WTC11 (cell line): ENCODE measurements at regions not wholly inside any gene's neighbourhood (a gene's known extent, or its start where the extent isn't known, plus 50 kb on each side); places are given as distances from the start of the nearest gene placed in this dataset.
"Not testable (repeated sequence)": the region's sequence is repeated elsewhere in the genome, so short reads cannot be mapped to it uniquely, and the experiment has no call there.

ENCODE experiments used
- ATAC-seq: fragments of 200-7000 bp; cut with Tn5 transposase; 2 replicates; pipeline ENCODE4 v1.10.0; 2021; ENCODE audit warnings: mild to moderate bottlenecking, moderate library complexity
- CTCF ChIA-PET: fragments of 300-600 bp; sonication (Branson Sonifier 250); formaldehyde crosslinking; loops from one replicate; lab custom pipeline; 2021; ENCODE audit warnings: antibody characterized with exemption; lab: Charles Lee
- POLR2A ChIA-PET: fragments of 350-600 bp; sonication (Branson Sonifier 250); formaldehyde crosslinking; loops from one replicate; lab custom pipeline; 2021; ENCODE audit warnings: antibody characterized with exemption; lab: Charles Lee
- DNase-seq: peaks from one replicate; pipeline ENCODE4 v3.0.0; 2021; ENCODE audit warnings: low spot score
- H3K27ac Mint-ChIP-seq: 2 replicates; pipeline ENCODE4 v1.8.0; 2021; ENCODE audit warnings: mixed read lengths
- H3K27me3 Mint-ChIP-seq: 2 replicates; pipeline ENCODE4 v1.8.0; 2021; ENCODE audit warnings: low read depth, mild to moderate bottlenecking, moderate library complexity, mixed read lengths
- H3K36me3 Mint-ChIP-seq: 2 replicates; pipeline ENCODE4 v1.8.0; 2021; ENCODE audit warnings: mixed read lengths
- H3K4me1 Mint-ChIP-seq: 2 replicates; pipeline ENCODE4 v1.8.0; 2022; ENCODE audit warnings: mixed read lengths
- H3K4me3 Mint-ChIP-seq: 2 replicates; pipeline ENCODE4 v1.8.0; 2021; ENCODE audit warnings: mild to moderate bottlenecking, moderate library complexity, mixed read lengths
- H3K9me3 Mint-ChIP-seq: 2 replicates; pipeline ENCODE4 v1.8.0; 2021; ENCODE audit warnings: mixed read lengths
- ATF1 ChIP-seq: sonication (generic); formaldehyde crosslinking; IDR thresholded peaks from 2 replicates; pipeline ENCODE4 v1.8.1; 2023; ENCODE audit warnings: mild to moderate bottlenecking, moderate library complexity, missing genetic modification reagents
- CTCF ChIP-seq: fragments of 200-600 bp; IDR thresholded peaks from 2 replicates; pipeline ENCODE4 v1.8.0; 2022; ENCODE audit warnings: antibody characterized with exemption
- E2F4 ChIP-seq: sonication (generic); formaldehyde crosslinking; IDR thresholded peaks from 2 replicates; pipeline ENCODE4 v1.8.1; 2022; ENCODE audit warnings: low read depth, mild to moderate bottlenecking, moderate library complexity, missing genetic modification reagents, borderline replicate concordance
- FOXP1 ChIP-seq: sonication (generic); formaldehyde crosslinking; IDR thresholded peaks from 2 replicates; pipeline ENCODE4 v1.8.0; 2022; ENCODE audit warnings: missing genetic modification reagents, mild to moderate bottlenecking, moderate library complexity, borderline replicate concordance
- HMGXB4 ChIP-seq: sonication (generic); formaldehyde crosslinking; IDR thresholded peaks from 2 replicates; pipeline ENCODE4 v1.8.1; 2023; ENCODE audit warnings: mild to moderate bottlenecking, moderate library complexity, missing genetic modification reagents
- KAT7 ChIP-seq: sonication (generic); formaldehyde crosslinking; IDR thresholded peaks from 2 replicates; pipeline ENCODE4 v1.8.1; 2023; ENCODE audit warnings: missing genetic modification reagents, mild to moderate bottlenecking, borderline replicate concordance
- MLX ChIP-seq: sonication (generic); formaldehyde crosslinking; IDR thresholded peaks from 2 replicates; pipeline ENCODE4 v1.8.1; 2023; ENCODE audit warnings: mild to moderate bottlenecking, missing genetic modification reagents, moderate library complexity
- OVOL2 ChIP-seq: fragments of 250-450 bp; sonication (Bioruptor Pico); IDR thresholded peaks from 2 replicates; pipeline ENCODE4 v1.9.0; 2021; ENCODE audit warnings: mild to moderate bottlenecking, borderline replicate concordance
- PRDM15 ChIP-seq: sonication (generic); formaldehyde crosslinking; IDR thresholded peaks from 2 replicates; pipeline ENCODE4 v1.8.0; 2022; ENCODE audit warnings: missing genetic modification reagents
- PREB ChIP-seq: sonication (generic); formaldehyde crosslinking; IDR thresholded peaks from 2 replicates; pipeline ENCODE4 v1.8.1; 2022; ENCODE audit warnings: mild to moderate bottlenecking, missing genetic modification reagents, moderate library complexity, borderline replicate concordance
- SOX15 ChIP-seq: fragments of 250-450 bp; sonication (Bioruptor Pico); IDR thresholded peaks from 2 replicates; pipeline ENCODE4 v1.9.0; 2021; ENCODE audit warnings: mild to moderate bottlenecking
- TEAD4 ChIP-seq: sonication (generic); formaldehyde crosslinking; IDR thresholded peaks from 2 replicates; pipeline ENCODE4 v1.8.0; 2022; ENCODE audit warnings: mild to moderate bottlenecking, missing genetic modification reagents
- ZBTB21 ChIP-seq: sonication (generic); formaldehyde crosslinking; IDR thresholded peaks from 2 replicates; pipeline ENCODE4 v1.8.1; 2023; ENCODE audit warnings: mild to moderate bottlenecking, missing genetic modification reagents, borderline replicate concordance
- ZNF263 ChIP-seq: sonication (generic); formaldehyde crosslinking; IDR thresholded peaks from 2 replicates; pipeline ENCODE4 v1.8.1; 2022; ENCODE audit warnings: low read depth, mild to moderate bottlenecking, moderate library complexity, missing genetic modification reagents
- ZNF425 ChIP-seq: fragments of 250-450 bp; sonication (Bioruptor Pico); conservative IDR thresholded peaks from 2 replicates; pipeline ENCODE4 v1.9.0; 2021; ENCODE audit warnings: mild to moderate bottlenecking

GRCh38 chrY:7496001-7496400 lies 584.4 kb upstream of the AMELY start (continued):
- TF ChIP-seq PREB (CRISPR knock-in tag) (no peak), MLX (no peak), CTCF (no peak), HMGXB4 (CRISPR knock-in tag) (no peak), FOXP1 (CRISPR knock-in tag) (no peak), TEAD4 (no peak), PRDM15 (no peak)

GRCh38 chrY:7484455-7485285 lies 573.1 kb upstream of the AMELY start:
- H3K36me3 Mint-ChIP-seq, CTCF ChIA-PET, H3K4me3 Mint-ChIP-seq, ATAC-seq, H3K27me3 Mint-ChIP-seq, DNase-seq, POLR2A ChIA-PET, H3K9me3 Mint-ChIP-seq, H3K27ac Mint-ChIP-seq, H3K4me1 Mint-ChIP-seq: not testable (repeated sequence)

- H3K27ac Mint-ChIP-seq: no peak overlapping the region
Observed at GRCh38 chrY:7471976-7472375, 560.4 kb upstream of the AMELY start.

GRCh38 chrY:7470037-7470436 lies 558.5 kb upstream of the AMELY start:
- ATAC-seq (no peak), DNase-seq (no peak)
- Mint-ChIP-seq H3K4me1 (no peaks in the 10 kb centered on the region), H3K27ac (no peak overlapping the region), H3K27me3 (no peaks in the 10 kb centered on the region), H3K9me3 (no peaks in the 10 kb centered on the region), H3K4me3 (no peak overlapping the region), H3K36me3 (no peaks in the 10 kb centered on the region)
- ChIA-PET POLR2A (no interaction called here), CTCF (no interaction called here)
- TF ChIP-seq MLX: no peak
- TF ChIP-seq SOX15 (CRISPR knock-in tag): no peak
- no peak for TF ChIP-seq ZNF263
- TF ChIP-seq E2F4 (CRISPR knock-in tag): no peak
- TF ChIP-seq ZNF425 (CRISPR knock-in tag): no peak
- TF ChIP-seq ATF1: no peak
- TF ChIP-seq KAT7 (CRISPR knock-in tag): no peak

More at GRCh38 chrY:7471976-7472375, 560.4 kb upstream of the AMELY start:
- POLR2A ChIA-PET: no interaction called here
- no peak overlapping the region for H3K4me3 Mint-ChIP-seq
- TF ChIP-seq OVOL2 (CRISPR knock-in tag) (no peak), ZBTB21 (CRISPR knock-in tag) (no peak)
- TF ChIP-seq, all 79 proteins: peak for 0
- H3K27me3 Mint-ChIP-seq: no peaks in the 10 kb centered on the region
- DNase-seq: no peak
- no peak for ATAC-seq
- no peaks in the 10 kb centered on the region for H3K9me3 Mint-ChIP-seq
- H3K36me3 Mint-ChIP-seq: no peaks in the 10 kb centered on the region
- CTCF ChIA-PET: no interaction called here
- H3K4me1 Mint-ChIP-seq: no peaks in the 10 kb centered on the region
